Ishikawa (cell line): ENCODE measurements at regions not wholly inside any gene's neighbourhood (a gene's known extent, or its start where the extent isn't known, plus 50 kb on each side); places are given as distances from the start of the nearest gene placed in this dataset.

Experiments used
- CREB1 ChIP-seq: IDR thresholded peaks from 2 replicates; pipeline ENCODE4 v1.6.1; 2012; ENCODE audit warnings: low read depth
- EGR1 ChIP-seq: IDR thresholded peaks from 2 replicates; pipeline ENCODE4 v1.6.1; 2012
- FOXM1 ChIP-seq: IDR thresholded peaks from 2 replicates; pipeline ENCODE4 v1.6.1; 2012; ENCODE audit warnings: low read depth, borderline replicate concordance
- RAD21 ChIP-seq: IDR thresholded peaks from 2 replicates; pipeline ENCODE4 v1.6.1; 2012; ENCODE audit warnings: low read depth

- TF ChIP-seq EGR1: no peak
- TF ChIP-seq FOXM1: no peak
- TF ChIP-seq CREB1: no peak
- no peak for TF ChIP-seq RAD21
Measured at GRCh38 chr12:83758888-83759631, 1072.4 kb downstream of the TMTC2 start.
